ENCODE measurements at regions not wholly inside any gene's neighbourhood (a gene's known extent, or its start where the extent isn't known, plus 50 kb on each side); places are given as distances from the start of the nearest gene placed in this dataset.

GRCh38 chr2:64773461-64774118 is 119.9 kb upstream of the SERTAD2 start:
- TF ChIP-seq POLR2A (IDR thresholded peaks at IDR 0.05): no peak
- TF ChIP-seq, protein P1, sequence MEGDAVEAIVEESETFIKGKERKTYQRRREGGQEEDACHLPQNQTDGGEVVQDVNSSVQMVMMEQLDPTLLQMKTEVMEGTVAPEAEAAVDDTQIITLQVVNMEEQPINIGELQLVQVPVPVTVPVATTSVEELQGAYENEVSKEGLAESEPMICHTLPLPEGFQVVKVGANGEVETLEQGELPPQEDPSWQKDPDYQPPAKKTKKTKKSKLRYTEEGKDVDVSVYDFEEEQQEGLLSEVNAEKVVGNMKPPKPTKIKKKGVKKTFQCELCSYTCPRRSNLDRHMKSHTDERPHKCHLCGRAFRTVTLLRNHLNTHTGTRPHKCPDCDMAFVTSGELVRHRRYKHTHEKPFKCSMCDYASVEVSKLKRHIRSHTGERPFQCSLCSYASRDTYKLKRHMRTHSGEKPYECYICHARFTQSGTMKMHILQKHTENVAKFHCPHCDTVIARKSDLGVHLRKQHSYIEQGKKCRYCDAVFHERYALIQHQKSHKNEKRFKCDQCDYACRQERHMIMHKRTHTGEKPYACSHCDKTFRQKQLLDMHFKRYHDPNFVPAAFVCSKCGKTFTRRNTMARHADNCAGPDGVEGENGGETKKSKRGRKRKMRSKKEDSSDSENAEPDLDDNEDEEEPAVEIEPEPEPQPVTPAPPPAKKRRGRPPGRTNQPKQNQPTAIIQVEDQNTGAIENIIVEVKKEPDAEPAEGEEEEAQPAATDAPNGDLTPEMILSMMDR (IDR thresholded peaks at IDR 0.05): no peak
- no peak for TF ChIP-seq POLR2AphosphoS5 (IDR thresholded peaks at IDR 0.05)
- TF ChIP-seq EP300 (IDR thresholded peaks at IDR 0.05): no peak
